ENCODE measurements at regions not wholly inside any gene's neighbourhood (a gene's known extent, or its start where the extent isn't known, plus 50 kb on each side); places are given as distances from the start of the nearest gene placed in this dataset.

DNA sequence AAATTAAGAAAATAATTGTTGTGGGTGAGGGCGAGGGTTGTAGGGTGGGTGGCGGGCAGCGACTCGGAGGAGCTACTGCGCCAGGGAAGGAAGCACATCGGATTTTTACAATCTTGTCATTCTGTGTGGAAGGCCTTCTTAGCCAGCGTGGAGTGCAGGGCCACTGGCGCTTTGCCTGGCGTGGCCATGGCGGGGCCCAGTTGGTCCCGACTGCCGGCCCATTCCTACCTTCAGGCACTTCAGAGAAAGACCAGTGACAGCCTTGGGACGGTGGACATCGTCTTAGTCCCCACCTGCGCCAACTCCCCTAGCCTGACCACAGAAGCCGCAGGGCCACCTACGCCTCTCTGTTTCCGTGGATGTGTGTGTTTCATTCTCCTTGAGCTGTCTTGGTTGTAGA, 136.9 kb upstream of the NEGR1 start:
- TF ChIP-seq, protein P1, sequence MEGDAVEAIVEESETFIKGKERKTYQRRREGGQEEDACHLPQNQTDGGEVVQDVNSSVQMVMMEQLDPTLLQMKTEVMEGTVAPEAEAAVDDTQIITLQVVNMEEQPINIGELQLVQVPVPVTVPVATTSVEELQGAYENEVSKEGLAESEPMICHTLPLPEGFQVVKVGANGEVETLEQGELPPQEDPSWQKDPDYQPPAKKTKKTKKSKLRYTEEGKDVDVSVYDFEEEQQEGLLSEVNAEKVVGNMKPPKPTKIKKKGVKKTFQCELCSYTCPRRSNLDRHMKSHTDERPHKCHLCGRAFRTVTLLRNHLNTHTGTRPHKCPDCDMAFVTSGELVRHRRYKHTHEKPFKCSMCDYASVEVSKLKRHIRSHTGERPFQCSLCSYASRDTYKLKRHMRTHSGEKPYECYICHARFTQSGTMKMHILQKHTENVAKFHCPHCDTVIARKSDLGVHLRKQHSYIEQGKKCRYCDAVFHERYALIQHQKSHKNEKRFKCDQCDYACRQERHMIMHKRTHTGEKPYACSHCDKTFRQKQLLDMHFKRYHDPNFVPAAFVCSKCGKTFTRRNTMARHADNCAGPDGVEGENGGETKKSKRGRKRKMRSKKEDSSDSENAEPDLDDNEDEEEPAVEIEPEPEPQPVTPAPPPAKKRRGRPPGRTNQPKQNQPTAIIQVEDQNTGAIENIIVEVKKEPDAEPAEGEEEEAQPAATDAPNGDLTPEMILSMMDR (IDR thresholded peaks at IDR 0.05; ENCODE audit: partially characterized antibody, unreplicated experiment) = no peak

DNA sequence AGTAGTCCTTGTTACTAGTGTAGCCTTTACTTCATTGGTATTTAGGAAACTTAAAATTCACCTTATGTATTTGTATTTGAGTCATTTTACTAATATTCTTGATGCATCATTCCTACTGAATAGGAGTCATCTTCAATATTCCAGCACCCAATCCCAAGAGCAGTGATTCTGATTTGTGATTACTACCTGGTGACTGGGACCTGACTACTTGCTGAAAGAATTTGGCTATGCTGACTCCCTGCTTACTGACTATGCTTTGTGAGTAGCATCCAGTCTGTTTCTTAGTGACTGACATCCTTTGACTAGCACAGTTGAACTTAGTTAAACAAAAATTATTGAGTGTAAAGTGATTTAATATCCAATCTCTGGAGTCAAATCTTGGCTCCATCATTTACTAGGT, 129.9 kb upstream of the NEGR1 start:
- H3K9me3 Mint-ChIP-seq (ENCODE audit: unreplicated experiment) = no peaks in the 10 kb centered on the region
- H3K4me3 Mint-ChIP-seq (ENCODE audit: unreplicated experiment) = no peak overlapping the region
- H3K36me3 Mint-ChIP-seq (ENCODE audit: unreplicated experiment) = no peaks in the 10 kb centered on the region
- no peak overlapping the region for H3K27ac Mint-ChIP-seq (ENCODE audit: unreplicated experiment)
- H3K27me3 Mint-ChIP-seq (ENCODE audit: unreplicated experiment) = peaks cover 2% of the 10 kb centered on the region
- TF ChIP-seq, protein P1 (IDR thresholded peaks at IDR 0.05; ENCODE audit: partially characterized antibody, unreplicated experiment) = no peak
- no peaks in the 10 kb centered on the region for H3K4me1 Mint-ChIP-seq (ENCODE audit: low read depth, unreplicated experiment)
- DNase-seq = no peak

More for the DNA sequence above, 136.9 kb upstream of the NEGR1 start:
- H3K4me3 Mint-ChIP-seq (ENCODE audit: unreplicated experiment) = no peak overlapping the region
- H3K27ac Mint-ChIP-seq (ENCODE audit: unreplicated experiment) = no peak overlapping the region
- H3K4me1 Mint-ChIP-seq (ENCODE audit: low read depth, unreplicated experiment) = no peaks in the 10 kb centered on the region
- no peaks in the 10 kb centered on the region for H3K36me3 Mint-ChIP-seq (ENCODE audit: unreplicated experiment)
- peaks cover 2% of the 10 kb centered on the region for H3K27me3 Mint-ChIP-seq (ENCODE audit: unreplicated experiment)
- DNase-seq = no peak
- no peaks in the 10 kb centered on the region for H3K9me3 Mint-ChIP-seq (ENCODE audit: unreplicated experiment)

DNA sequence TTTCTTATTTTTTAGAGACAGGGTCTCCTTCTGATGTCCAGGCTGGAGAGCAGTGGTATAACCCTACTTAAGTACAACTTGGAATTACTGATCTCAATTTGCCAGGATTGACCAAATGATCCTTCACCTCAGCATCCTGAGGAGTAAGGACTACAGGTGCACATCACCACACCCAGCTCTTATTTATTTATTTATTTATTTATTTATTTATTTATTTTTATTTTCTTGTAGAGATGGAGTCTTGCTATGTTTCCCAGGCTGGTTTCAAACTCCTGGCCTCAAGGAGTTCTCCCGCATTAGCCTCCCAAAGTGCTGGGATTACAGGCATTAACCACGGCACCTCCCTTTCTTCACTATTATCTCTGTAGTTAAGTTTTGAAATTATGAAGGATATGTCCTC, 117.5 kb upstream of the NEGR1 start:
- Mint-ChIP-seq H3K9me3 (ENCODE audit: unreplicated experiment) (peaks cover 2% of the 10 kb centered on the region), H3K27me3 (ENCODE audit: unreplicated experiment) (no peaks in the 10 kb centered on the region), H3K36me3 (ENCODE audit: unreplicated experiment) (no peaks in the 10 kb centered on the region)

DNA sequence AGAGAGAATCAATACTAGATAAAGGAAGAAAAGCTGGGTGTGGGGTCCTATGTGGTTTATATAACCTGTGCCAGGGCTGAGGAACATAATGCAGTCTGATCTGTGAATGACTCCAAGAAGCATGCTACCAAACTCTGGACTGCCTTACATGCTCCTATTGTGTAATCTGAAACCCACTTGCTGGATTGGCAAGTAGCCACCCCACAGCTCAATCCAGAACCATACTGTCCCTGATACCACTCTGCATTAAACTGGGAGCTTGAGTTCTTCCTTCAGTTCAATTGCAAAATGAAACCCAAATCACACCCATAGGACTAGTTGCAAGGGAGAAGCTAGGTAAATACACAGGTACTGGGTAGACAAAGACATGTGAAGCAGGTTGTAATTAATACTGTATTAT, 115.4 kb upstream of the NEGR1 start:
- Mint-ChIP-seq H3K27ac (ENCODE audit: unreplicated experiment) (no peak overlapping the region), H3K36me3 (ENCODE audit: unreplicated experiment) (no peaks in the 10 kb centered on the region), H3K9me3 (ENCODE audit: unreplicated experiment) (peaks cover 2% of the 10 kb centered on the region), H3K4me3 (ENCODE audit: unreplicated experiment) (no peak overlapping the region), H3K4me1 (ENCODE audit: low read depth, unreplicated experiment) (no peaks in the 10 kb centered on the region), H3K27me3 (ENCODE audit: unreplicated experiment) (no peaks in the 10 kb centered on the region)
- DNase-seq = no peak
- TF ChIP-seq, protein P1 (IDR thresholded peaks at IDR 0.05; ENCODE audit: partially characterized antibody, unreplicated experiment) = no peak

More for the DNA sequence above, 117.5 kb upstream of the NEGR1 start:
- no peak overlapping the region for H3K27ac Mint-ChIP-seq (ENCODE audit: unreplicated experiment)
- no peak for DNase-seq
- TF ChIP-seq, protein P1 (IDR thresholded peaks at IDR 0.05; ENCODE audit: partially characterized antibody, unreplicated experiment) = no peak
- H3K4me1 Mint-ChIP-seq (ENCODE audit: low read depth, unreplicated experiment) = no peaks in the 10 kb centered on the region
- H3K4me3 Mint-ChIP-seq (ENCODE audit: unreplicated experiment) = no peak overlapping the region

DNA sequence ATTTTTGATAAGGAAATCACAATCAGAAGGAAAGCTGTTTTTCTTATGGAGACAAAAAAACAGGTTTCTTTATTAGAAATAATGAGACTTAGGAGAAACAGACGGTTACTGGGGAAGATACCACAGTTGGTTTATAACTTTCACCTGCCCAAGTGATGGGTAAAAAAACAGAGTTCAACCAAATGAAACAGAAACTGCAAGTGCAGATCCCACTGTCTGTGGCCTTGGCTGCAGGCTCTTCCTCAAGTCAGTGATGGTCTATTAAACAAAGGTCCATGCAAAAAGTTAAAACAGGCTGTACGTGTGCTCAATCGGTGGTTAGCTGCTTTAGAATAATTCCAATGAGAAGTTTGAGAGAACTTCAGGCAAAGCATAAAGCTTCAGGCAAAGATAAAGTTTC, 112.1 kb upstream of the NEGR1 start:
- TF ChIP-seq, protein P1 (IDR thresholded peaks at IDR 0.05; ENCODE audit: partially characterized antibody, unreplicated experiment) = no peak
- Mint-ChIP-seq H3K36me3 (ENCODE audit: unreplicated experiment) (no peaks in the 10 kb centered on the region), H3K4me1 (ENCODE audit: low read depth, unreplicated experiment) (no peaks in the 10 kb centered on the region), H3K27ac (ENCODE audit: unreplicated experiment) (no peak overlapping the region), H3K4me3 (ENCODE audit: unreplicated experiment) (no peak overlapping the region), H3K27me3 (ENCODE audit: unreplicated experiment) (no peaks in the 10 kb centered on the region), H3K9me3 (ENCODE audit: unreplicated experiment) (peaks cover 2% of the 10 kb centered on the region)
- no peak for DNase-seq

Measured in glutamatergic neuron (in vitro differentiated cells).